ENCODE measurements at regions not wholly inside any gene's neighbourhood (a gene's known extent, or its start where the extent isn't known, plus 50 kb on each side); places are given as distances from the start of the nearest gene placed in this dataset.

GRCh38 chr5:40395251-40395650 lies 284.5 kb upstream of the PTGER4 start:
- no peak overlapping the region for H3K27ac ChIP-seq
- no peak overlapping the region for H3K4me3 ChIP-seq
- H3K4me1 ChIP-seq = peaks cover 17% of the 10 kb centered on the region
- no peaks in the 10 kb centered on the region for H3K36me3 ChIP-seq
- no peaks in the 10 kb centered on the region for H3K9me3 ChIP-seq
- 33% methylated on average over 4 of the region's 4 CpGs for WGBS
- no peak for DNase-seq (ENCODE audit: low spot score in 2 of 2)
- no peaks in the 10 kb centered on the region for H3K27me3 ChIP-seq
- no peak for TF ChIP-seq EP300 (IDR thresholded peaks at IDR 0.05)

DNA sequence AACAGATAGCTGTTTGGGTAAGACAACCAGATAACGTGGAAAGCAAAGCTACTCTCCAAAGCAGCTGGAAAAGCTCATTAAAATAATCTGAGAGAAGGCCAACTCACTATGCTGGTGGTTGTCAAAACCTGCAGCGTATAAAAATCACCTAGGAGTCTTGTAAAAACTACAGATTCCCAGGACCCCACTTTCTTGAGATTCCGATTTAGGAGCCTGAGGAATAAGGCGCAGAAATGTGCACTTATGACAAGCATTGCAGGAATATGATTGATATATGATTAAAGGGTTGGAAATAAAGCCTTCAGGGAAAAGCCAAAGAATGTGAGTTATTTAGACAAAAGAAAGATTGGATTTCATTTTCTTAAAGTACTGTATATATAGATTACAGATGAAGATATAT lies 285.0 kb upstream of the PTGER4 start:
- DNase-seq (ENCODE audit: low spot score in 2 of 2) = no peak
- no peak overlapping the region for H3K4me3 ChIP-seq
- H3K36me3 ChIP-seq = no peaks in the 10 kb centered on the region

DNA sequence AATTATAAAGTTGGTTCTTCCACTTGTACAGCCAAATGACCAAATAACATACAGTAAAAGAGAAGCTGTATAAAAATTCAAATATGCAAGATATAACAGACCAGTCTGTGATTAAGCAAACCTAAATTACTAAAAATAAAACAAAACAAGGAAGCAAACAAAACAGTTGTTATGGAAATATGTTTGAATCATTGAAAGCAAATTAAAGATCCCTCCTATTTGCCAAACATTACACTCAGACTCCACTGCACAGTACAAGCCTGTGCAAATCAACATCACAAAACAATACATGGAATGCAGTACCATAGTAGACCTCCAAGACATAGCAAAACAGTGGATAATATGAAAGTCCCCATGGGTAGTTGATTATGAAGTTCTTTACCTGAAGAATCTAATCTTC lies 288.1 kb upstream of the PTGER4 start:
- H3K4me3 ChIP-seq = no peak overlapping the region
- TF ChIP-seq CTCF (IDR thresholded peaks at IDR 0.05) = no peak
- no peak for TF ChIP-seq POLR2AphosphoS5 (IDR thresholded peaks at IDR 0.05)
- no peak for TF ChIP-seq POLR2A (IDR thresholded peaks at IDR 0.05)
- TF ChIP-seq EP300 (IDR thresholded peaks at IDR 0.05) = no peak
- H3K27me3 ChIP-seq = no peaks in the 10 kb centered on the region
- no peaks in the 10 kb centered on the region for H3K9me3 ChIP-seq
- peaks cover 17% of the 10 kb centered on the region for H3K4me1 ChIP-seq
- no peak for DNase-seq (ENCODE audit: low spot score in 2 of 2)
- H3K27ac ChIP-seq = no peak overlapping the region
- H3K36me3 ChIP-seq = no peaks in the 10 kb centered on the region

More for the DNA sequence above, 285.0 kb upstream of the PTGER4 start:
- no peaks in the 10 kb centered on the region for H3K9me3 ChIP-seq
- H3K27me3 ChIP-seq = no peaks in the 10 kb centered on the region
- WGBS = 58% methylated on average over 4 of the region's 4 CpGs
- peaks cover 17% of the 10 kb centered on the region for H3K4me1 ChIP-seq
- TF ChIP-seq EP300 (IDR thresholded peaks at IDR 0.05) = no peak
- no peak for TF ChIP-seq POLR2A (IDR thresholded peaks at IDR 0.05)
- TF ChIP-seq POLR2AphosphoS5 (IDR thresholded peaks at IDR 0.05) = no peak
- no peak for TF ChIP-seq CTCF (IDR thresholded peaks at IDR 0.05)
- H3K27ac ChIP-seq = no peak overlapping the region

DNA sequence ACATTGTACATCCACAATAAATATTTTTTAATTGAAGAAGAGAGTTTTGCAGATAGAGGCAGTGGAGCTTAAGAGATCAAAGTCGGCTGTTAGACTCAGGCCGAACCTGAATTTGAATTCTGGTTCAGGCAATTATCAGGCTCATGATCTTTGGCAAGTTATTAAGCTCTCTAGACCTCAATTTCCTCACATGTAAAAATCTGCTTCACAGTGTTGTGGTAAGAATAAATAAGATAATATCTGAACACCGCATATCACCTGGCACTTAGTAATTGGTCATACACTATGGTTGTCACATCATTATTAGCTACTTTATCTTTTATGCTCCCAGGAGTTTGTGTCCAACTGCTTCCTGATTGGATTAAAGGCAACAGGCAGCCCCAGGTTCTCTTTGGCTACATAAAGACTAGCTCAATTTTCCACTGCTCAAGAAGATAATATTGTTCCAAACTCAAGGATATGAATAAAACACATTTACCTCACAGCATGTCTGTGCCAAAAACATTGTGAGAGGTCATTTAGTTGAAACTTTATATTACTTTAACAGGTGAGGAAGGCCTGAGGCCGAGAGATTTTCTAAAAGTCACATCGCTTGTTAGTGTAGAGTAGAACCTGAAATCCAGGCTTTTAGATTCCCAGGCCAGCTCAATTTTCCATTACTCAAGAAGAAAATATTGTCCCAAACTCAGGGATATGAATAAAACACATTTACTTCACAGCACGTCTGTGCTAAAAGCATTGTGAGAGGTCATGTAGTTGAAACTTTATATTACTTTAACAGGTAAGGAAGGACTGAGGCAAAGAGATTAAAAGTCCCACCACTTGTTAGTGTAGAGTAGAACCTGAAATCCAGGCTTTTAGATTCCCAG lies 289.2 kb upstream of the PTGER4 start:
- no peak overlapping the region for H3K27ac ChIP-seq
- no peaks in the 10 kb centered on the region for H3K36me3 ChIP-seq
- TF ChIP-seq CTCF (IDR thresholded peaks at IDR 0.05) = no peak
- TF ChIP-seq POLR2A (IDR thresholded peaks at IDR 0.05) = no peak
- TF ChIP-seq EP300 (IDR thresholded peaks at IDR 0.05) = no peak
- TF ChIP-seq POLR2AphosphoS5 (IDR thresholded peaks at IDR 0.05) = no peak
- no peaks in the 10 kb centered on the region for H3K9me3 ChIP-seq
- H3K4me1 ChIP-seq = peaks cover 17% of the 10 kb centered on the region
- H3K4me3 ChIP-seq = no peak overlapping the region
- H3K27me3 ChIP-seq = no peaks in the 10 kb centered on the region
- DNase-seq (ENCODE audit: low spot score in 2 of 2) = no peak
- 70% methylated on average over 6 of the region's 6 CpGs for WGBS

- TF ChIP-seq CTCF (IDR thresholded peaks at IDR 0.05) = no peak
- no peak for TF ChIP-seq POLR2AphosphoS5 (IDR thresholded peaks at IDR 0.05)
- no peak for TF ChIP-seq POLR2A (IDR thresholded peaks at IDR 0.05)
- TF ChIP-seq EP300 (IDR thresholded peaks at IDR 0.05) = no peak
- Histone ChIP-seq H3K27ac (no peak overlapping the region), H3K36me3 (no peaks in the 10 kb centered on the region), H3K9me3 (no peaks in the 10 kb centered on the region), H3K27me3 (no peaks in the 10 kb centered on the region), H3K4me3 (no peak overlapping the region), H3K4me1 (peaks cover 12% of the 10 kb centered on the region)
- DNase-seq (ENCODE audit: low spot score in 2 of 2) = no peak
- 93% methylated on average over 4 of the region's 4 CpGs for WGBS
Observed at GRCh38 chr5:40389591-40389990, 290.1 kb upstream of the PTGER4 start.
